ENCODE measurements at regions not wholly inside any gene's neighbourhood (a gene's known extent, or its start where the extent isn't known, plus 50 kb on each side); places are given as distances from the start of the nearest gene placed in this dataset.
"Not testable (repeated sequence)": the region's sequence is repeated elsewhere in the genome, so short reads cannot be mapped to it uniquely, and the experiment has no call there.

- DNase-seq: no peak
Measured at GRCh38 chr2:175755656-175756386, 246.2 kb downstream of the LNPK start.

GRCh38 chr2:175755169-175755568 is 246.9 kb downstream of the LNPK start:
- DNase-seq: no peak

GRCh38 chr2:175750195-175750594 is 251.9 kb downstream of the LNPK start:
- no peak for DNase-seq

GRCh38 chr2:175745911-175746310 is 256.2 kb downstream of the LNPK start:
- no peak for DNase-seq

- DNase-seq: no peak
Measured at GRCh38 chr2:175744000-175744399, 258.1 kb downstream of the LNPK start.

GRCh38 chr2:175743011-175743410 is 259.1 kb downstream of the LNPK start:
- peak; percentile 50 for DNase-seq

GRCh38 chr2:175742367-175742766 is 259.7 kb downstream of the LNPK start:
- peak; percentile 80 for DNase-seq

- DNase-seq: no peak
Measured at GRCh38 chr2:175741164-175741563, 260.9 kb downstream of the LNPK start.

- DNase-seq: no peak
Measured at GRCh38 chr2:175737722-175738361, 264.2 kb downstream of the LNPK start.

- no peak for DNase-seq
Measured at GRCh38 chr2:175734686-175735085, 267.4 kb downstream of the LNPK start.

- DNase-seq: no peak
Measured at GRCh38 chr2:175732531-175732930, 269.5 kb downstream of the LNPK start.

- DNase-seq: no peak
Measured at GRCh38 chr2:175730050-175730449, 272.0 kb downstream of the LNPK start.

GRCh38 chr2:175729049-175729706 is 272.9 kb downstream of the LNPK start:
- no peak for DNase-seq

GRCh38 chr2:175728032-175728431 is 274.0 kb downstream of the LNPK start:
- DNase-seq: no peak

- DNase-seq: peak; percentile 74
Measured at GRCh38 chr2:175726223-175726622, 275.8 kb downstream of the LNPK start.

- no peak for DNase-seq
Measured at GRCh38 chr2:175709248-175709647, 292.8 kb downstream of the LNPK start.

GRCh38 chr2:175707322-175707721 is 294.7 kb downstream of the LNPK start:
- no peak for DNase-seq

- not testable (repeated sequence) for DNase-seq
Measured at GRCh38 chr2:175704568-175704967, 297.5 kb downstream of the LNPK start.

GRCh38 chr2:175698061-175698460 is 304.0 kb downstream of the LNPK start:
- no peak for DNase-seq

GRCh38 chr2:175690113-175690837 is 311.8 kb downstream of the LNPK start:
- DNase-seq: peak; percentile 69

- DNase-seq: no peak
Measured at GRCh38 chr2:175688243-175688642, 313.8 kb downstream of the LNPK start.

- no peak for DNase-seq
Measured at GRCh38 chr2:175687465-175687864, 314.6 kb downstream of the LNPK start.

GRCh38 chr2:175686002-175686401 is 316.1 kb downstream of the LNPK start:
- no peak for DNase-seq
